ENCODE measurements at regions not wholly inside any gene's neighbourhood (a gene's known extent, or its start where the extent isn't known, plus 50 kb on each side); places are given as distances from the start of the nearest gene placed in this dataset.

- H3K4me3 ChIP-seq (ENCODE audit: low read depth, low read length, poor library complexity, severe bottlenecking): no peak overlapping the region
- TF ChIP-seq, protein P1, sequence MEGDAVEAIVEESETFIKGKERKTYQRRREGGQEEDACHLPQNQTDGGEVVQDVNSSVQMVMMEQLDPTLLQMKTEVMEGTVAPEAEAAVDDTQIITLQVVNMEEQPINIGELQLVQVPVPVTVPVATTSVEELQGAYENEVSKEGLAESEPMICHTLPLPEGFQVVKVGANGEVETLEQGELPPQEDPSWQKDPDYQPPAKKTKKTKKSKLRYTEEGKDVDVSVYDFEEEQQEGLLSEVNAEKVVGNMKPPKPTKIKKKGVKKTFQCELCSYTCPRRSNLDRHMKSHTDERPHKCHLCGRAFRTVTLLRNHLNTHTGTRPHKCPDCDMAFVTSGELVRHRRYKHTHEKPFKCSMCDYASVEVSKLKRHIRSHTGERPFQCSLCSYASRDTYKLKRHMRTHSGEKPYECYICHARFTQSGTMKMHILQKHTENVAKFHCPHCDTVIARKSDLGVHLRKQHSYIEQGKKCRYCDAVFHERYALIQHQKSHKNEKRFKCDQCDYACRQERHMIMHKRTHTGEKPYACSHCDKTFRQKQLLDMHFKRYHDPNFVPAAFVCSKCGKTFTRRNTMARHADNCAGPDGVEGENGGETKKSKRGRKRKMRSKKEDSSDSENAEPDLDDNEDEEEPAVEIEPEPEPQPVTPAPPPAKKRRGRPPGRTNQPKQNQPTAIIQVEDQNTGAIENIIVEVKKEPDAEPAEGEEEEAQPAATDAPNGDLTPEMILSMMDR (conservative IDR thresholded peaks at IDR 0.05; ENCODE audit: low read length): no peak
- TF ChIP-seq EZH2phosphoT487 (IDR thresholded peaks at IDR 0.05; ENCODE audit: borderline replicate concordance, low read depth, low read length): no peak
- H4K20me1 ChIP-seq (ENCODE audit: insufficient read depth, low read length): no peaks in the 10 kb centered on the region
- DNase-seq (ENCODE audit: low spot score): no peak
- POLR2A ChIA-PET: no interaction called here
- peak overlapping the region; percentile 27; the same call in 1 of the 2 replicates for H3K4me2 ChIP-seq (ENCODE audit: low read length)
- H3K36me3 ChIP-seq (ENCODE audit: insufficient read depth, low read length): no peaks in the 10 kb centered on the region
- no peaks in the 10 kb centered on the region for H3K79me2 ChIP-seq (ENCODE audit: insufficient read depth, low read depth, low read length)
- H3K9me3 ChIP-seq (ENCODE audit: low read length): peaks cover 4% of the 10 kb centered on the region
- H3K4me1 ChIP-seq (ENCODE audit: insufficient read depth, low read length, poor library complexity, severe bottlenecking): no peaks in the 10 kb centered on the region
- BruUV-seq (replicated peaks): no TSS peak
- no peak overlapping the region for H2AFZ ChIP-seq (ENCODE audit: low read length)
- no peaks in the 10 kb centered on the region for H3K9me2 ChIP-seq (ENCODE audit: insufficient read depth, low read length)
- CTCF ChIA-PET (ENCODE audit: unreplicated experiment): no interaction called here
- H3K27ac ChIP-seq (ENCODE audit: low read depth, low read length, poor library complexity, severe bottlenecking): no peak overlapping the region
- intact Hi-C loops (cut with micrococcal nuclease; ENCODE audit: unreplicated experiment): no loop called here
These were observed 157.0 kb downstream of the TLE3 start for GRCh38 chr15:69940441-69941300.

DNA sequence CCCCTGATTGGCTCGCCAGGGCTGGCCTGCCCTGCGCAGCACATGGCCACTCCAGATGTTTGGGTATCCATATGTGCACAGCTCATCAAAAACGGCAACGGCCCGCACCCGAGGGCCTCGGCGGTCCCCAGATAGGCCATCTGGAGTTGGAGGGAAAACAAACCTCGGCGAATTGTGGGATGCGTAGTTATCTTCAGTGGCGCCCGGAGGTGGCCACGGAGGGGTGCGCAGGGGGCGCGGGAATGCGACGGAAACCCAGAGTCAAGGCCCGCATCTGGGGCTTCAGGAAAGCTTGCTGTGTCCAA is 156.5 kb downstream of the TLE3 start:
- Histone ChIP-seq H3K4me2 (ENCODE audit: low read length) (no peak overlapping the region), H4K20me1 (ENCODE audit: insufficient read depth, low read length) (no peaks in the 10 kb centered on the region), H3K9me3 (ENCODE audit: low read length) (no peaks in the 10 kb centered on the region), H2AFZ (ENCODE audit: low read length) (no peak overlapping the region), H3K4me3 (ENCODE audit: low read depth, low read length, poor library complexity, severe bottlenecking) (no peak overlapping the region), H3K36me3 (ENCODE audit: insufficient read depth, low read length) (no peaks in the 10 kb centered on the region), H3K9me2 (ENCODE audit: insufficient read depth, low read length) (no peaks in the 10 kb centered on the region), H3K79me2 (ENCODE audit: insufficient read depth, low read depth, low read length) (no peaks in the 10 kb centered on the region), H3K4me1 (ENCODE audit: insufficient read depth, low read length, poor library complexity, severe bottlenecking) (no peaks in the 10 kb centered on the region), H3K27ac (ENCODE audit: low read depth, low read length, poor library complexity, severe bottlenecking) (no peak overlapping the region)
- intact Hi-C loops (cut with micrococcal nuclease; ENCODE audit: unreplicated experiment): no loop called here
- ChIA-PET CTCF (ENCODE audit: unreplicated experiment) (no interaction called here), POLR2A (no interaction called here)
- BruUV-seq (replicated peaks): no TSS peak
- DNase-seq (ENCODE audit: low spot score): no peak
- TF ChIP-seq, protein P1 (conservative IDR thresholded peaks at IDR 0.05; ENCODE audit: low read length): no peak
- TF ChIP-seq EZH2phosphoT487 (IDR thresholded peaks at IDR 0.05; ENCODE audit: borderline replicate concordance, low read depth, low read length): no peak

GRCh38 chr15:69941706-69942495 is 155.8 kb downstream of the TLE3 start:
- TF ChIP-seq, protein P1 (conservative IDR thresholded peaks at IDR 0.05; ENCODE audit: low read length): no peak
- TF ChIP-seq EZH2phosphoT487 (IDR thresholded peaks at IDR 0.05; ENCODE audit: borderline replicate concordance, low read depth, low read length): no peak
- H3K4me1 ChIP-seq (ENCODE audit: insufficient read depth, low read length, poor library complexity, severe bottlenecking): no peaks in the 10 kb centered on the region
- POLR2A ChIA-PET: no interaction called here
- no TSS peak for BruUV-seq (replicated peaks)
- H3K9me3 ChIP-seq (ENCODE audit: low read length): no peaks in the 10 kb centered on the region
- CTCF ChIA-PET (ENCODE audit: unreplicated experiment): no interaction called here
- H4K20me1 ChIP-seq (ENCODE audit: insufficient read depth, low read length): no peaks in the 10 kb centered on the region
- H3K4me2 ChIP-seq (ENCODE audit: low read length): no peak overlapping the region
- intact Hi-C loops (cut with micrococcal nuclease; ENCODE audit: unreplicated experiment): no loop called here
- no peaks in the 10 kb centered on the region for H3K9me2 ChIP-seq (ENCODE audit: insufficient read depth, low read length)
- H3K27ac ChIP-seq (ENCODE audit: low read depth, low read length, poor library complexity, severe bottlenecking): no peak overlapping the region
- no peaks in the 10 kb centered on the region for H3K36me3 ChIP-seq (ENCODE audit: insufficient read depth, low read length)
- no peak for DNase-seq (ENCODE audit: low spot score)
- H3K79me2 ChIP-seq (ENCODE audit: insufficient read depth, low read depth, low read length): no peaks in the 10 kb centered on the region
- no peak overlapping the region for H3K4me3 ChIP-seq (ENCODE audit: low read depth, low read length, poor library complexity, severe bottlenecking)
- no peak overlapping the region for H2AFZ ChIP-seq (ENCODE audit: low read length)
